ENCODE measurements at regions not wholly inside any gene's neighbourhood (a gene's known extent, or its start where the extent isn't known, plus 50 kb on each side); places are given as distances from the start of the nearest gene placed in this dataset.

DNA sequence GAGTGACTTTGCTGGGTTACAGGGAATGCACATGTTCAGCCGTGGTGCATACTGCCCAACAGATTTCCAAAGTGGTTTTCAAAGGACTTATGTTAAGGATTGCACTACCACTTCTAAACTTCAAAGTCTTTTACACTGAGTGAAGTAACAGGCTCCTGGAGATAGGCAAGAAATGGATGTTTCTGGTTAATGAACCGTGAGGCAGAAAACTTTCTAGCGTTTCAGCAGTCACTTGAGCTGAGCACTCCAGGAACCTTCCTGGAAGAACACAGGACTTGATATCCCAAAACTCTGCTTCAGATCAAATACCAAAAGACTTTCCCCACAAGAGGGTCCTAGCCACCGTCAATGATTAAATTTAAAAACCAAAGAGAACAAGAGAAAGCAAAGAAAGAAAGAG, 74.3 kb upstream of the ATP1A1 start:
- TF ChIP-seq, protein P1, sequence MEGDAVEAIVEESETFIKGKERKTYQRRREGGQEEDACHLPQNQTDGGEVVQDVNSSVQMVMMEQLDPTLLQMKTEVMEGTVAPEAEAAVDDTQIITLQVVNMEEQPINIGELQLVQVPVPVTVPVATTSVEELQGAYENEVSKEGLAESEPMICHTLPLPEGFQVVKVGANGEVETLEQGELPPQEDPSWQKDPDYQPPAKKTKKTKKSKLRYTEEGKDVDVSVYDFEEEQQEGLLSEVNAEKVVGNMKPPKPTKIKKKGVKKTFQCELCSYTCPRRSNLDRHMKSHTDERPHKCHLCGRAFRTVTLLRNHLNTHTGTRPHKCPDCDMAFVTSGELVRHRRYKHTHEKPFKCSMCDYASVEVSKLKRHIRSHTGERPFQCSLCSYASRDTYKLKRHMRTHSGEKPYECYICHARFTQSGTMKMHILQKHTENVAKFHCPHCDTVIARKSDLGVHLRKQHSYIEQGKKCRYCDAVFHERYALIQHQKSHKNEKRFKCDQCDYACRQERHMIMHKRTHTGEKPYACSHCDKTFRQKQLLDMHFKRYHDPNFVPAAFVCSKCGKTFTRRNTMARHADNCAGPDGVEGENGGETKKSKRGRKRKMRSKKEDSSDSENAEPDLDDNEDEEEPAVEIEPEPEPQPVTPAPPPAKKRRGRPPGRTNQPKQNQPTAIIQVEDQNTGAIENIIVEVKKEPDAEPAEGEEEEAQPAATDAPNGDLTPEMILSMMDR (IDR thresholded peaks at IDR 0.05): no peak
- TF ChIP-seq EP300 (IDR thresholded peaks at IDR 0.05) (no peak), JUN (IDR thresholded peaks at IDR 0.05) (no peak), RAD21 (conservative IDR thresholded peaks at IDR 0.05 in 1 of 2, IDR thresholded peaks at IDR 0.05 in 1 of 2) (no peak), MYC (IDR thresholded peaks at IDR 0.05; ENCODE audit: borderline replicate concordance, low read length) (no peak), PHF8 (IDR thresholded peaks at IDR 0.05; ENCODE audit: borderline replicate concordance, low read depth) (no peak), CBX2 (IDR thresholded peaks at IDR 0.05; ENCODE audit: borderline replicate concordance, low read depth) (no peak), JUNB (IDR thresholded peaks at IDR 0.05) (no peak), POLR2A (IDR thresholded peaks at IDR 0.05; ENCODE audit: low read length) (no peak), TFCP2L1 (CRISPR knock-in tag; IDR thresholded peaks at IDR 0.05) (no peak), RCOR1 (IDR thresholded peaks at IDR 0.05; ENCODE audit: low read depth, low read length) (no peak), SREBF2 (IDR thresholded peaks at IDR 0.05) (no peak)
- TF ChIP-seq, protein P2, sequence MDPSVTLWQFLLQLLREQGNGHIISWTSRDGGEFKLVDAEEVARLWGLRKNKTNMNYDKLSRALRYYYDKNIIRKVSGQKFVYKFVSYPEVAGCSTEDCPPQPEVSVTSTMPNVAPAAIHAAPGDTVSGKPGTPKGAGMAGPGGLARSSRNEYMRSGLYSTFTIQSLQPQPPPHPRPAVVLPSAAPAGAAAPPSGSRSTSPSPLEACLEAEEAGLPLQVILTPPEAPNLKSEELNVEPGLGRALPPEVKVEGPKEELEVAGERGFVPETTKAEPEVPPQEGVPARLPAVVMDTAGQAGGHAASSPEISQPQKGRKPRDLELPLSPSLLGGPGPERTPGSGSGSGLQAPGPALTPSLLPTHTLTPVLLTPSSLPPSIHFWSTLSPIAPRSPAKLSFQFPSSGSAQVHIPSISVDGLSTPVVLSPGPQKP (IDR thresholded peaks at IDR 0.05; ENCODE audit: low read depth, low read length): no peak
- TF ChIP-seq, protein P3, sequence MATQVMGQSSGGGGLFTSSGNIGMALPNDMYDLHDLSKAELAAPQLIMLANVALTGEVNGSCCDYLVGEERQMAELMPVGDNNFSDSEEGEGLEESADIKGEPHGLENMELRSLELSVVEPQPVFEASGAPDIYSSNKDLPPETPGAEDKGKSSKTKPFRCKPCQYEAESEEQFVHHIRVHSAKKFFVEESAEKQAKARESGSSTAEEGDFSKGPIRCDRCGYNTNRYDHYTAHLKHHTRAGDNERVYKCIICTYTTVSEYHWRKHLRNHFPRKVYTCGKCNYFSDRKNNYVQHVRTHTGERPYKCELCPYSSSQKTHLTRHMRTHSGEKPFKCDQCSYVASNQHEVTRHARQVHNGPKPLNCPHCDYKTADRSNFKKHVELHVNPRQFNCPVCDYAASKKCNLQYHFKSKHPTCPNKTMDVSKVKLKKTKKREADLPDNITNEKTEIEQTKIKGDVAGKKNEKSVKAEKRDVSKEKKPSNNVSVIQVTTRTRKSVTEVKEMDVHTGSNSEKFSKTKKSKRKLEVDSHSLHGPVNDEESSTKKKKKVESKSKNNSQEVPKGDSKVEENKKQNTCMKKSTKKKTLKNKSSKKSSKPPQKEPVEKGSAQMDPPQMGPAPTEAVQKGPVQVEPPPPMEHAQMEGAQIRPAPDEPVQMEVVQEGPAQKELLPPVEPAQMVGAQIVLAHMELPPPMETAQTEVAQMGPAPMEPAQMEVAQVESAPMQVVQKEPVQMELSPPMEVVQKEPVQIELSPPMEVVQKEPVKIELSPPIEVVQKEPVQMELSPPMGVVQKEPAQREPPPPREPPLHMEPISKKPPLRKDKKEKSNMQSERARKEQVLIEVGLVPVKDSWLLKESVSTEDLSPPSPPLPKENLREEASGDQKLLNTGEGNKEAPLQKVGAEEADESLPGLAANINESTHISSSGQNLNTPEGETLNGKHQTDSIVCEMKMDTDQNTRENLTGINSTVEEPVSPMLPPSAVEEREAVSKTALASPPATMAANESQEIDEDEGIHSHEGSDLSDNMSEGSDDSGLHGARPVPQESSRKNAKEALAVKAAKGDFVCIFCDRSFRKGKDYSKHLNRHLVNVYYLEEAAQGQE (IDR thresholded peaks at IDR 0.05): no peak
